Body of pancreas (tissue), 4 donors: ENCODE measurements at regions not wholly inside any gene's neighbourhood (a gene's known extent, or its start where the extent isn't known, plus 50 kb on each side); places are given as distances from the start of the nearest gene placed in this dataset.
"Not testable (repeated sequence)": the region's sequence is repeated elsewhere in the genome, so short reads cannot be mapped to it uniquely, and the experiment has no call there.

Experiments
- ATAC-seq: fragments of 150-250 bp; one replicate; pipeline ENCODE4 v1.9.1; 2016
- DNase-seq, 4 donors: peaks; one replicate each; pipeline ENCODE4 v3.0.0-alpha.2; 2019
- H3K27ac ChIP-seq, 4 donors: fragments of 200-600 bp; sonication (generic); 1 replicate in 3 of 4; 2 replicates in 1 of 4; pipeline versions ENCODE4 v1.5.1 to v1.6.1; 2016 to 2019; ENCODE audit warnings: mild to moderate bottlenecking in 1 of 4, mixed read lengths in 1 of 4, moderate library complexity in 1 of 4
- H3K27me3 ChIP-seq, 2 donors: fragments of 200-600 bp; sonication (generic); one replicate each; pipeline ENCODE4 v1.6.0; 2016; ENCODE audit warnings: mild to moderate bottlenecking in 1 of 2
- H3K36me3 ChIP-seq, 2 donors: fragments of 200-600 bp; sonication (generic); replicated peaks in 1 of 2; 2 replicates each; pipeline ENCODE4 v1.5.1; 2016; ENCODE audit warnings: low read depth in 2 of 2; ENCODE audit not compliant: insufficient read depth in 1 of 2
- H3K4me1 ChIP-seq: fragments of 200-600 bp; sonication (generic); one replicate; pipeline ENCODE4 v1.6.0; 2016
- H3K4me3 ChIP-seq, 2 donors: fragments of 200-600 bp; sonication (generic); 1 replicate in 1 of 2; 2 replicates in 1 of 2; pipeline ENCODE4 v1.5.1; 2016 to 2019
- H3K9me3 ChIP-seq, 3 donors: fragments of 200-600 bp; sonication (generic); 1 replicate in 2 of 3; 2 replicates in 1 of 3; pipeline ENCODE4 v1.5.1; 2016
- POLR2A ChIP-seq, 3 donors: fragments of 450-650 bp; IDR thresholded peaks; one replicate each; pipeline ENCODE4 v1.6.1; 2016; ENCODE audit warnings: antibody characterized with exemption in 3 of 3, mild to moderate bottlenecking in 2 of 3
- WGBS, 2 donors: methylation state at CpG; one replicate each; pipeline ENCODE4 v1.1.5; 2017; 5-methylcytosine and 5-hydroxymethylcytosine counted together
- intact Hi-C: fragments of 100-400 bp; cut with DNase I; formaldehyde crosslinking; loops from one replicate; pipeline ENCODE4 v1.15.1; 2023
- TF ChIP-seq, protein P1 (sequence below), 7 experiments: fragments of 450-650 bp in 4 of 7; fragments of 200-600 bp in 3 of 7; sonication (generic) in 3 of 7; IDR thresholded peaks; one replicate each; pipeline ENCODE4 v1.5.1; 2016 to 2019; ENCODE audit warnings: antibody characterized with exemption in 7 of 7

- intact Hi-C loops, result no loop called here
- no peaks in the 10 kb centered on the region for H3K27me3 ChIP-seq
- H3K4me3 ChIP-seq, result no peak overlapping the region
- 76 to 82% methylated on average over 1 of the region's 1 CpG for WGBS, 2 donors
- DNase-seq (no peak), ATAC-seq (no peak)
- TF ChIP-seq, protein P1, sequence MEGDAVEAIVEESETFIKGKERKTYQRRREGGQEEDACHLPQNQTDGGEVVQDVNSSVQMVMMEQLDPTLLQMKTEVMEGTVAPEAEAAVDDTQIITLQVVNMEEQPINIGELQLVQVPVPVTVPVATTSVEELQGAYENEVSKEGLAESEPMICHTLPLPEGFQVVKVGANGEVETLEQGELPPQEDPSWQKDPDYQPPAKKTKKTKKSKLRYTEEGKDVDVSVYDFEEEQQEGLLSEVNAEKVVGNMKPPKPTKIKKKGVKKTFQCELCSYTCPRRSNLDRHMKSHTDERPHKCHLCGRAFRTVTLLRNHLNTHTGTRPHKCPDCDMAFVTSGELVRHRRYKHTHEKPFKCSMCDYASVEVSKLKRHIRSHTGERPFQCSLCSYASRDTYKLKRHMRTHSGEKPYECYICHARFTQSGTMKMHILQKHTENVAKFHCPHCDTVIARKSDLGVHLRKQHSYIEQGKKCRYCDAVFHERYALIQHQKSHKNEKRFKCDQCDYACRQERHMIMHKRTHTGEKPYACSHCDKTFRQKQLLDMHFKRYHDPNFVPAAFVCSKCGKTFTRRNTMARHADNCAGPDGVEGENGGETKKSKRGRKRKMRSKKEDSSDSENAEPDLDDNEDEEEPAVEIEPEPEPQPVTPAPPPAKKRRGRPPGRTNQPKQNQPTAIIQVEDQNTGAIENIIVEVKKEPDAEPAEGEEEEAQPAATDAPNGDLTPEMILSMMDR (IDR thresholded peaks at IDR 0.05), result no peak
- no peak for TF ChIP-seq POLR2A (IDR thresholded peaks at IDR 0.05)
- no peaks in the 10 kb centered on the region for H3K36me3 ChIP-seq
- H3K4me1 ChIP-seq, result no peaks in the 10 kb centered on the region
- no peaks in the 10 kb centered on the region for H3K9me3 ChIP-seq
- H3K27ac ChIP-seq, result no peak overlapping the region
Observed at GRCh38 chr17:54559883-54560282, 340.8 kb upstream of the TOM1L1 start.

DNA sequence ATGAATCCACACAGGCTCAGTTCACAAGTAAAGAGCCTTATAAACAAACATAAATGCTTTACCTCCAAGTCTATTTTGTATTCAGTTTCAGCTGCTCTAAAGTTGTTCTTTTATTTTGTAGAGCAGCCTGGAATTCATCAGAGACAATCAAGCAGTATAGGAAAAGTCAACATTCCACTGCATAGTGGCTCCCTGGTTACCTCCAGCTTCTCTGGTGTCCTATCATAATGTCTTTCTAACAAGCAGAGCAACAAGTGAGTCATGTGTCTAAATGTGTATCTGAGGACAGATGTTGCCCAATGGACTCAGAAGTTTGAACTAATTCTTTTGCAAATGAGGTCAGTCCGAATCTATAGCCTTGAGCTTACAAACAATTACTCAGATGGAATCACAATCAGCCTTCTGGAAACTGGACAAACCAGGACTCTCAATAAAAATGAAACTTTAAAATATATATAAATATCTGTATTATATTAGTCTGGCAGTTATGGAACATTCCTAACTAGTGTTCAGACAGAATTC, 292.0 kb upstream of the TOM1L1 start:
- WGBS, 2 donors, result 38 to 59% methylated on average over 1 of the region's 1 CpG
- no peak for ATAC-seq
- Histone ChIP-seq H3K4me1 (no peaks in the 10 kb centered on the region), H3K27ac (no peak overlapping the region), H3K9me3 (no peaks in the 10 kb centered on the region), H3K36me3 (no peaks in the 10 kb centered on the region), H3K27me3 (no peaks in the 10 kb centered on the region), H3K4me3 (no peak overlapping the region)
- DNase-seq, result no peak
- TF ChIP-seq, protein P1 (IDR thresholded peaks at IDR 0.05), result no peak
- TF ChIP-seq POLR2A (IDR thresholded peaks at IDR 0.05), result no peak
- intact Hi-C loops, result no loop called here

DNA sequence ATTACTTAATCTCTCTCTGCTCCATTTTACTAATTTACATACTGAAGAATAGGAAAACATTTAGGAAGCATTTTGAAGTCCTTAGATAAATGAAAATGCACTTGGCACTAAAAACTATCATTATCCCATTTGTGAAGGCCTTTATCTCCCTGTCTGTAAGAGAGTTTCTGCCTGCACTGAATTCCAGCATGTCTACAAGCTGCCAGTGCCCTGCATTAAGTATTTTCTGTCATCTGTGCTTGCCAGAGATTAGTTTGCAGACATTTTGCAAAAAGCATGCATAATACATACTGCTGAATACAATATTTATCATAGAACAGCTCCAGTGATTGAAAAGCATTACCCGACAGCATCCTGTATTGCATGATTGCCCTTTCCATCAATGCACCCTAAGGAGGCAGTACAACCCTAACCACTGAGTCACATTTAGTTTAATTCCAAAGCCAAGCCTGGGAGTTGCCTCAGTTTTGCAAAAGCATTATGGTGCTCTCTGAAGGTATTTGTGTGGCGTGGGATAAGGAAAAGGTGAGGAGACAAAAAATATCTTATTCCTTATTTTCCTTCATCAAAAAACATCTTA, 280.2 kb upstream of the TOM1L1 start:
- no peak for ATAC-seq
- H3K27me3 ChIP-seq, result no peaks in the 10 kb centered on the region
- no peaks in the 10 kb centered on the region for H3K4me1 ChIP-seq
- WGBS, 2 donors, result 65 to 66% methylated on average over 2 of the region's 2 CpGs
- intact Hi-C loops, result no loop called here
- no peak for DNase-seq
- TF ChIP-seq, protein P1 (IDR thresholded peaks at IDR 0.05), result no peak
- no peak for TF ChIP-seq POLR2A (IDR thresholded peaks at IDR 0.05)
- no peaks in the 10 kb centered on the region for H3K36me3 ChIP-seq
- no peaks in the 10 kb centered on the region for H3K9me3 ChIP-seq
- H3K27ac ChIP-seq, result no peak overlapping the region
- H3K4me3 ChIP-seq, result no peak overlapping the region

- ATAC-seq (no peak), DNase-seq (no peak)
- Histone ChIP-seq H3K4me3 (no peak overlapping the region), H3K27ac (no peak overlapping the region), H3K4me1 (no peaks in the 10 kb centered on the region), H3K36me3 (no peaks in the 10 kb centered on the region), H3K9me3 (no peaks in the 10 kb centered on the region), H3K27me3 (no peaks in the 10 kb centered on the region)
- 63 to 79% methylated on average over 6 of the region's 6 CpGs for WGBS, 2 donors
- intact Hi-C loops, result no loop called here
- TF ChIP-seq, protein P1 (IDR thresholded peaks at IDR 0.05), result no peak
- TF ChIP-seq POLR2A (IDR thresholded peaks at IDR 0.05), result no peak
Observed at GRCh38 chr17:54623746-54624145, 276.9 kb upstream of the TOM1L1 start.

DNA sequence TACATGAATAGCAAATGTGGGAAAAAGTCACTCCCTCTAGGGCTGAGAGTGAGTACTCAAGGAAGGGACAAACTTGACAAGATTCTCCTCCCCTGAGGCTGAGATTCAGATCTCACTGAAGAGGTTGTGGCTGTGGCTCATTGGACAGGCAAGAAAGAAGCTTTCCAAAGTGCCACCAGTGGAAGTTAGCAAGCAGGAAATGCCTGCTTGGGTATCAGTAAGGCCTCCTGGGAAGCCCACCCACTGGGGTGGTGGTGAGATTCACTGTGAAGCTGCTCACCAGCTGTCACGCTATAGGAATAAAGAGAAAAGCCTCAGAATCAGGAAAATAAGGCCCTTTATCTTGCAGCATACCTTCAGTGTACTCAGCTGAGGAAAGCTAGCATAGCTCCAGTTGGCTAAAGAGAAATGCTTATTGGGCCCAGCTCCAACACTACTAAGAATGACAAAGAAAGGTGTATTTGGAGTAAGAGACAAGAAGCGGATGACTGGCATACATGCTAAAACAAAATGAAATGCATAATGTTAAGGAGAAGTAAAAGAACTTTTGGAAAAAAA, 274.4 kb upstream of the TOM1L1 start:
- ATAC-seq (no peak), DNase-seq (no peak)
- H3K4me1 ChIP-seq, result no peaks in the 10 kb centered on the region
- H3K36me3 ChIP-seq, result no peaks in the 10 kb centered on the region
- no peaks in the 10 kb centered on the region for H3K9me3 ChIP-seq
- H3K27ac ChIP-seq, result no peak overlapping the region
- TF ChIP-seq, protein P1 (IDR thresholded peaks at IDR 0.05), result no peak
- TF ChIP-seq POLR2A (IDR thresholded peaks at IDR 0.05), result no peak
- WGBS, 2 donors, result 48 to 52% methylated on average over 2 of the region's 2 CpGs
- no peak overlapping the region for H3K4me3 ChIP-seq
- H3K27me3 ChIP-seq, result no peaks in the 10 kb centered on the region
- intact Hi-C loops, result no loop called here

DNA sequence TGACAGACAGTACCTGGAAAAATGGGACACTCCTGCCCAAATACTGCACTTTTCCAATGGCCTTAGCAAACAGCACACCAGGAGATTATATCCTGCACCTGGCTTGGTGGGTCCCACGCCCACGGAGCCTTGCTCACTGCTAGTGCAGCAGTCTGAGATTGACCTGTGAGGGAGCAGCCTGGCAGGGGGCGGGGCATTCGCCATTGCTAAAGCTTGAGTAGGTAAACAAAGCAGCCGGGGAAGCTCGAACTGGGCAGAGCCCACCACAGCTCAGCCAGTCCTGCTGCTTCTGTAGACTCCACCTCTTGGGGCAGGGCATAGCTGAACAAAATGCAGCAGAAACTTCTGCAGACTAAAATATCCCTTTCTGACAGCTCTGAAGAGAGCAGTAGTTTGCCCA, 261.2 kb upstream of the TOM1L1 start:
- DNase-seq, H3K9me3 ChIP-seq, H3K27ac ChIP-seq, H3K4me3 ChIP-seq, H3K36me3 ChIP-seq, intact Hi-C loops, H3K27me3 ChIP-seq, H3K4me1 ChIP-seq, ATAC-seq: not testable (repeated sequence)
- WGBS, 2 donors, result 75 to 77% methylated on average over 5 to 6 of the region's 6 CpGs
